ENCODE measurements at regions not wholly inside any gene's neighbourhood (a gene's known extent, or its start where the extent isn't known, plus 50 kb on each side); places are given as distances from the start of the nearest gene placed in this dataset.

- H3K4me1 ChIP-seq: no peaks in the 10 kb centered on the region
- H3K36me3 ChIP-seq: no peaks in the 10 kb centered on the region
- ATAC-seq: no peak
- TF ChIP-seq POLR2A (IDR thresholded peaks at IDR 0.05) (no peak), POLR2AphosphoS5 (IDR thresholded peaks at IDR 0.05) (no peak), EP300 (IDR thresholded peaks at IDR 0.05) (no peak)
- TF ChIP-seq, protein P1, sequence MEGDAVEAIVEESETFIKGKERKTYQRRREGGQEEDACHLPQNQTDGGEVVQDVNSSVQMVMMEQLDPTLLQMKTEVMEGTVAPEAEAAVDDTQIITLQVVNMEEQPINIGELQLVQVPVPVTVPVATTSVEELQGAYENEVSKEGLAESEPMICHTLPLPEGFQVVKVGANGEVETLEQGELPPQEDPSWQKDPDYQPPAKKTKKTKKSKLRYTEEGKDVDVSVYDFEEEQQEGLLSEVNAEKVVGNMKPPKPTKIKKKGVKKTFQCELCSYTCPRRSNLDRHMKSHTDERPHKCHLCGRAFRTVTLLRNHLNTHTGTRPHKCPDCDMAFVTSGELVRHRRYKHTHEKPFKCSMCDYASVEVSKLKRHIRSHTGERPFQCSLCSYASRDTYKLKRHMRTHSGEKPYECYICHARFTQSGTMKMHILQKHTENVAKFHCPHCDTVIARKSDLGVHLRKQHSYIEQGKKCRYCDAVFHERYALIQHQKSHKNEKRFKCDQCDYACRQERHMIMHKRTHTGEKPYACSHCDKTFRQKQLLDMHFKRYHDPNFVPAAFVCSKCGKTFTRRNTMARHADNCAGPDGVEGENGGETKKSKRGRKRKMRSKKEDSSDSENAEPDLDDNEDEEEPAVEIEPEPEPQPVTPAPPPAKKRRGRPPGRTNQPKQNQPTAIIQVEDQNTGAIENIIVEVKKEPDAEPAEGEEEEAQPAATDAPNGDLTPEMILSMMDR (IDR thresholded peaks at IDR 0.05): no peak
- H3K9me3 ChIP-seq: no peaks in the 10 kb centered on the region
- no peak overlapping the region for H3K27ac ChIP-seq
- no peaks in the 10 kb centered on the region for H3K27me3 ChIP-seq
- WGBS, 2 donors (ENCODE audit: low coverage in 1 of 2): 92 to 96% methylated on average over 2 of the region's 2 CpGs
- H3K4me3 ChIP-seq: no peak overlapping the region
Observed at GRCh38 chr2:164112105-164112504, 376.3 kb upstream of the FIGN start.

DNA sequence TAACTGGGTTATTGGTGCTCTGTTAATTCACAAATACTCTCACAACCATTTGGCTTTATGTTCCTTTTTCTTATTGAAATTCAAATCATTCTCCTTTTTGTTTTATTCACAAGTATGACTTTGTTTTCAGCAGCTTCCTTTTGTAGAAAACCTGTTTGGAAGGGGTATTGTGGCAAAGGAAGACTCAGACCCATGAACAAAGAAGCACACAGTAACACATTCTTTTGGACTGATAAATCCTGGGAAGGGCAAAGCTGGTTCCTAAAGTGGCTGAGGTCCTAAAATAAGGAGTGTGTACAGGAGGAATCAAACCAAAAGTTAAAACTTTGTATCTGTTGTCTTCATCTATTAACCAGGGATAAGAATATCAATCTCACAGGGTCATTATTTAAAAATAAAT is 374.7 kb upstream of the FIGN start:
- no peak overlapping the region for H3K4me3 ChIP-seq
- H3K27ac ChIP-seq: no peak overlapping the region
- no peaks in the 10 kb centered on the region for H3K9me3 ChIP-seq
- no peaks in the 10 kb centered on the region for H3K36me3 ChIP-seq
- TF ChIP-seq POLR2AphosphoS5 (IDR thresholded peaks at IDR 0.05) (no peak), EP300 (IDR thresholded peaks at IDR 0.05) (no peak), POLR2A (IDR thresholded peaks at IDR 0.05) (no peak)
- TF ChIP-seq, protein P1 (IDR thresholded peaks at IDR 0.05): no peak
- no peaks in the 10 kb centered on the region for H3K4me1 ChIP-seq
- H3K27me3 ChIP-seq: no peaks in the 10 kb centered on the region
- no peak for ATAC-seq

- H3K27me3 ChIP-seq: no peaks in the 10 kb centered on the region
- H3K4me1 ChIP-seq: no peaks in the 10 kb centered on the region
- no peak overlapping the region for H3K27ac ChIP-seq
- no peak overlapping the region for H3K4me3 ChIP-seq
- ATAC-seq: no peak
- H3K9me3 ChIP-seq: no peaks in the 10 kb centered on the region
- TF ChIP-seq POLR2A (IDR thresholded peaks at IDR 0.05): no peak
- no peak for TF ChIP-seq EP300 (IDR thresholded peaks at IDR 0.05)
- TF ChIP-seq, protein P1 (IDR thresholded peaks at IDR 0.05): no peak
- TF ChIP-seq POLR2AphosphoS5 (IDR thresholded peaks at IDR 0.05): no peak
- no peaks in the 10 kb centered on the region for H3K36me3 ChIP-seq
- WGBS, 2 donors (ENCODE audit: low coverage in 1 of 2): 94 to 100% methylated on average over 3 to 6 of the region's 14 CpGs
Observed at GRCh38 chr2:164109006-164109405, 373.2 kb upstream of the FIGN start.

DNA sequence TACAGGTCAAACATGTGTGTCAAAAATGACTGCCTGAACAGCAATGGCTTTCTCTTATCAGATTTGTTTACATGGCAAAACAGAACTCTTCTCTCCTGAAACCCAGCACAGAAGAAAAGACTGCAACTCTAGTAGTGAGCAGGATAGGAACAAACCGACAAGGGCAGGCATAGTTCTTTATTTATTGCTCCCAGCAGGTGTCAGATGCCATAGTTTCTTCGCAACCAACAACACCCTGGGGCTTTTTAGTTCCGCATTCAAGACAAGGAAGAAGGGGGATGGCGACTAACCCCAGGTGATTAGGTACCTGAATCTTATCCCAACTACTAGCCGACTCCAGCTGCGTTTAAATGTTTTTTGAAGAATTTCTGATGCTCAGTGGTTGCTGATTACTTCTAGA is 367.5 kb upstream of the FIGN start:
- no peaks in the 10 kb centered on the region for H3K27me3 ChIP-seq
- WGBS, 2 donors (ENCODE audit: low coverage in 1 of 2): 79 to 93% methylated on average over 6 of the region's 6 CpGs
- no peaks in the 10 kb centered on the region for H3K4me1 ChIP-seq
- no peaks in the 10 kb centered on the region for H3K36me3 ChIP-seq
- no peak overlapping the region for H3K4me3 ChIP-seq
- no peak overlapping the region for H3K27ac ChIP-seq
- no peak for ATAC-seq
- no peak for TF ChIP-seq EP300 (IDR thresholded peaks at IDR 0.05)
- TF ChIP-seq POLR2AphosphoS5 (IDR thresholded peaks at IDR 0.05): no peak
- TF ChIP-seq, protein P1 (IDR thresholded peaks at IDR 0.05): no peak
- TF ChIP-seq POLR2A (IDR thresholded peaks at IDR 0.05): no peak
- no peaks in the 10 kb centered on the region for H3K9me3 ChIP-seq

GRCh38 chr2:164102366-164102765 is 366.6 kb upstream of the FIGN start:
- Histone ChIP-seq H3K27me3 (no peaks in the 10 kb centered on the region), H3K4me3 (no peak overlapping the region), H3K36me3 (no peaks in the 10 kb centered on the region), H3K9me3 (no peaks in the 10 kb centered on the region), H3K4me1 (no peaks in the 10 kb centered on the region), H3K27ac (no peak overlapping the region)
- no peak for ATAC-seq
- 79 to 80% methylated on average over 1 of the region's 1 CpG for WGBS, 2 donors (ENCODE audit: low coverage in 1 of 2)
- no peak for TF ChIP-seq POLR2A (IDR thresholded peaks at IDR 0.05)
- no peak for TF ChIP-seq EP300 (IDR thresholded peaks at IDR 0.05)
- TF ChIP-seq, protein P1 (IDR thresholded peaks at IDR 0.05): no peak
- TF ChIP-seq POLR2AphosphoS5 (IDR thresholded peaks at IDR 0.05): no peak

All from gastroesophageal sphincter (tissue), 4 donors.